Spinal cord (tissue), 9 donors: ENCODE measurements at regions not wholly inside any gene's neighbourhood (a gene's known extent, or its start where the extent isn't known, plus 50 kb on each side); places are given as distances from the start of the nearest gene placed in this dataset.
"Not testable (repeated sequence)": the region's sequence is repeated elsewhere in the genome, so short reads cannot be mapped to it uniquely, and the experiment has no call there.

Experiments
- DNase-seq, 6 donors: peaks; one replicate each; pipeline versions ENCODE4 v3.0.0 to v3.0.0-alpha.2; 2013 to 2015; ENCODE audit warnings: low spot score in 6 of 6, low read depth in 4 of 6
- H3K27ac ChIP-seq: one replicate; pipeline ENCODE4 v1.5.1; 2013; ENCODE audit warnings: low read depth, low read length, control low read depth
- H3K27me3 ChIP-seq: one replicate; pipeline ENCODE4 v1.6.1; 2013; ENCODE audit warnings: low read length; ENCODE audit not compliant: control insufficient read depth, insufficient read depth
- H3K36me3 ChIP-seq: one replicate; pipeline ENCODE4 v1.6.1; 2013; ENCODE audit warnings: low read length; ENCODE audit not compliant: control insufficient read depth, insufficient read depth
- H3K4me1 ChIP-seq: one replicate; pipeline ENCODE4 v1.6.1; 2013; ENCODE audit warnings: low read length; ENCODE audit not compliant: control insufficient read depth, insufficient read depth
- H3K4me3 ChIP-seq: one replicate; pipeline ENCODE4 v1.5.1; 2013; ENCODE audit warnings: low read depth, low read length, control low read depth
- H3K9me3 ChIP-seq: one replicate; pipeline ENCODE4 v1.6.1; 2013; ENCODE audit warnings: low read length; ENCODE audit not compliant: control insufficient read depth, insufficient read depth
- WGBS: methylation state at CpG from one replicate; pipeline ENCODE4 v1.1.5; 2013; ENCODE audit warnings: missing lambda C conversion rate; ENCODE audit not compliant: insufficient coverage; 5-methylcytosine and 5-hydroxymethylcytosine counted together
- donor health status: healthy.

GRCh38 chr7:12022011-12022410, 189.1 kb upstream of the TMEM106B start:
- H3K9me3 ChIP-seq, H3K27me3 ChIP-seq, H3K27ac ChIP-seq, H3K4me1 ChIP-seq, H3K36me3 ChIP-seq, H3K4me3 ChIP-seq, DNase-seq: not testable (repeated sequence)
- WGBS = no CpG with 5 or more reads among the region's 1 CpG

DNA sequence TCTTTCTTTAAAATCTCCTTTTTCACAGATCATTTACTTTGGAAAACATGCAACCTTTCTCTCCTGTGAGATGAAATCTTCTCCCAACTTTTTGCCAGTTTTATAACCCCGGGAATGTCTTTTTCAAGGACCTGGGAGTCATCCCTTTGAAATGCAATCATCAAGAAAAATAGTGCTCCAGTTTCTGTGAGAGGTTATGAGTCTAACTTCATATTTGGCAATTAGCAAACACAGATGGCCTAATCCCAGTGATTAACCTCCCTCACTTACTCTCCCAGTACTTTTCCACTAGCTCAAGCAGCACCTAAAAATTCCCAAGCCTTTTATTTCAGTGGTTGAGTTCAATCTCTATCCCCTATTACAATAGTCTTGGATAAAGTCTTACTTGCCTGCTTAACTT, 185.8 kb upstream of the TMEM106B start:
- no peak for DNase-seq
- H3K4me3 ChIP-seq = no peak overlapping the region
- H3K27me3 ChIP-seq = no peaks in the 10 kb centered on the region
- no peaks in the 10 kb centered on the region for H3K36me3 ChIP-seq
- peaks cover 2% of the 10 kb centered on the region for H3K9me3 ChIP-seq
- H3K27ac ChIP-seq = no peak overlapping the region
- no peaks in the 10 kb centered on the region for H3K4me1 ChIP-seq
- WGBS = no CpG with 5 or more reads among the region's 1 CpG

DNA sequence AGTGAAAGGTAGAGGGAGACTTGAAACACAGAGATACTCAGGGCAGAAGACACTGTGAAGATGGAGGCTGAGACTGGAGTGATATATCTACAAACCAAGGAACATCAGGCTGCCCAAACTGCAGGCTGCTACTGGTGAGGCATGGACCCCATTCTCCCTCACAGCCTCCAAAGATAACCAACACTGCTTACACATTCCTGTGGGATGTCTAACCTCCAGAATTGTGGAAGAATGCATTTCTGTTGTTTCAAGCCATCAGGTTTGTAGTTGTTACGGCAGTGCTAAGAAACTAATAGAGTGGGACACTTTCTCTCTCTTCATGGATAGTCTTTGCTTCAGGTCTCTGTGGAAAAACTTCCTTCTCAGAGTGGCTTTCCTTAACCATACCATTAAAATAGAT, 182.6 kb upstream of the TMEM106B start:
- Histone ChIP-seq H3K27ac (no peak overlapping the region), H3K4me1 (no peaks in the 10 kb centered on the region), H3K4me3 (no peak overlapping the region), H3K27me3 (no peaks in the 10 kb centered on the region), H3K9me3 (no peaks in the 10 kb centered on the region), H3K36me3 (no peaks in the 10 kb centered on the region)
- WGBS = no CpG with 5 or more reads among the region's 1 CpG
- DNase-seq = no peak

- no peak for DNase-seq
- Histone ChIP-seq H3K9me3 (no peaks in the 10 kb centered on the region), H3K27ac (no peak overlapping the region), H3K36me3 (no peaks in the 10 kb centered on the region), H3K4me3 (no peak overlapping the region), H3K4me1 (no peaks in the 10 kb centered on the region), H3K27me3 (no peaks in the 10 kb centered on the region)
- 88% methylated on average over 4 of the region's 5 CpGs for WGBS
Measured at GRCh38 chr7:12030116-12030515, 181.0 kb upstream of the TMEM106B start.

DNA sequence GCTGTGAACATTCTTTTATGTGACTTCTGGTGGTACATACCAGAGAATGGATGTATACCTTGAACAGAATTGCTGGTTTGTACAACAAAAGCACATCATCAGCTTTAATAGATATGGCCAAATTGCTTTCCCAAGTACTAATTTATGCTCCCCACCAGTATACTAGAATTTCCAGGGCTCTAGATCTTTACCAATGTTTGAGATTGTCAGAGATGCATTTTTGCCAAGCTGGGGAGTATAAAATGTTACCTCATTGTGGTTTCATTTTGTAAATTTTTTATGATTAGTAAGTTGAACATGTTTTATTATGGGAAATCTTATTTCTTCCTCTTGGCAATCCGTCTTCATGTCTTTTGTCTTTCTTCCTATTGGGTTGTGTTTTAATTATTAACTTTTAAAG, 179.9 kb upstream of the TMEM106B start:
- Histone ChIP-seq H3K4me3 (no peak overlapping the region), H3K27ac (no peak overlapping the region), H3K9me3 (no peaks in the 10 kb centered on the region), H3K36me3 (no peaks in the 10 kb centered on the region), H3K4me1 (no peaks in the 10 kb centered on the region), H3K27me3 (no peaks in the 10 kb centered on the region)
- DNase-seq = no peak
- no CpG with 5 or more reads among the region's 1 CpG for WGBS

DNA sequence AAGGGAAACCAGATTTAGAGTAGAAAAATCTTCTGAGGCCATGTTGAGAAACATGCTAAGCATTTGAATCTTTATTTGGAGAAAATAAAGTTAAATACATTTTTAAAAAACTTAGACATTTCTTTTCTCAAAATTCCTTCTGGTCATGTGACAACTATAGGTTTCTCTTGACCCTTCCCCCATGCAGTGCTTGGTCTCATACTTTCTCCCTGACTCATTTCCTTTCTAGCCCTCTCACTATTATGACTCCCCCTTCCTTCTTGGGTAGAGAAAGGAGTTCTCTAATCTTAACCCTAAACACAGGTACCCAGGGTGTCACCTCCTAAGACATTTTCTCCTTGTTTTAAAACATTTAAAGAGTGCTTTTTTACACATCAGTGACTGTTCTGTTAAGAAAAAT, 179.5 kb upstream of the TMEM106B start:
- H3K27ac ChIP-seq = no peak overlapping the region
- H3K4me3 ChIP-seq = no peak overlapping the region
- H3K36me3 ChIP-seq = no peaks in the 10 kb centered on the region
- no peaks in the 10 kb centered on the region for H3K4me1 ChIP-seq
- H3K27me3 ChIP-seq = no peaks in the 10 kb centered on the region
- no peak for DNase-seq
- H3K9me3 ChIP-seq = no peaks in the 10 kb centered on the region

GRCh38 chr7:12032146-12032545, 178.9 kb upstream of the TMEM106B start:
- Histone ChIP-seq H3K4me3 (no peak overlapping the region), H3K36me3 (no peaks in the 10 kb centered on the region), H3K27me3 (no peaks in the 10 kb centered on the region), H3K4me1 (no peaks in the 10 kb centered on the region), H3K9me3 (no peaks in the 10 kb centered on the region), H3K27ac (no peak overlapping the region)
- peak in 1 of 6 donors; percentile 23 for DNase-seq
- WGBS = no CpG with 5 or more reads among the region's 1 CpG

DNA sequence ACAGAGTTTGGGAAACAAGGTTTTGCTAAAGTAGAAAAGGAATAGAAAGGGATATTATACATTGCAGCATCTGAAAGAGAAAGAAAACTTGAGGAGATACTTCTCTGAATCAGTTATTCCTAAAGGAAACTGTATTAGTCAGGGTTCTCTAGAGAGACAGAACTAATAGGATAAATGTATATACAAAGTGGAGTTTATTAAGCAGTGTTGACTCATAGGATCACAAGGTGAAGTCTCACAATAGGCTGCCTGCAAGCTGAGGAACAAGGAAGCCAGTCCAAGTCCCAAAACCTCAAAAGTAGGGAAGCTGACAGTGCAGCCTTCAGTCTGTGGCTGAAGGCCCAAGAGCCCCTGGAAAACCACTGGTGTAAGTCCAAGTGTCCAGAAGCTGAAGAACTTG, 167.6 kb upstream of the TMEM106B start:
- H3K36me3 ChIP-seq, H3K27ac ChIP-seq, H3K27me3 ChIP-seq, H3K4me1 ChIP-seq, H3K4me3 ChIP-seq, DNase-seq, H3K9me3 ChIP-seq: not testable (repeated sequence)

DNA sequence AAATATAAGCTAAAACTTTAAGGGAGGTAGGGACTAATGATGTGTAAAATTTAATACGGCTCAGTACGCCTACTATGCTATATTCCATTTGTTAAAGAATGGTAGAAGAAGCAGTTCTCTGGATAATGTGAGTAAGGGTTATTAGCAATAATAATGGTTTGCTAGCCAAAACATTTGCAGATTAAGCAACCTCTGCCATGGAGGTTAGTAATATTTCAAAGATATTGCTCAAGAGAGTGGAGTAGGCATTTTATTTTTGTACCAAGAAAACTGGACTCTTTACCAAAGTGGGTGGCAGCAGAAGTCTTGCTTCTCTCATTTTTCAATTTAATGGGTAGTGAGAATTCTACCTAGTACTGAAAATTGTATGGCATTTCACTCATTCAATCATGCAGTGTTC, 158.9 kb upstream of the TMEM106B start:
- no CpG with 5 or more reads among the region's 2 CpGs for WGBS

GRCh38 chr7:12053561-12053960, 157.5 kb upstream of the TMEM106B start:
- no peak for DNase-seq
- no peaks in the 10 kb centered on the region for H3K36me3 ChIP-seq
- 100% methylated on average over 2 of the region's 5 CpGs for WGBS
- no peak overlapping the region for H3K27ac ChIP-seq
- no peak overlapping the region for H3K4me3 ChIP-seq
- no peaks in the 10 kb centered on the region for H3K27me3 ChIP-seq
- no peaks in the 10 kb centered on the region for H3K4me1 ChIP-seq
- H3K9me3 ChIP-seq = peaks cover 9% of the 10 kb centered on the region

More for the DNA sequence above, 158.9 kb upstream of the TMEM106B start:
- Histone ChIP-seq H3K27me3 (no peaks in the 10 kb centered on the region), H3K27ac (no peak overlapping the region), H3K9me3 (peaks cover 9% of the 10 kb centered on the region), H3K4me1 (no peaks in the 10 kb centered on the region), H3K4me3 (no peak overlapping the region), H3K36me3 (no peaks in the 10 kb centered on the region)
- DNase-seq = no peak

GRCh38 chr7:12054830-12055229, 156.3 kb upstream of the TMEM106B start:
- H3K9me3 ChIP-seq = peaks cover 9% of the 10 kb centered on the region
- no peaks in the 10 kb centered on the region for H3K36me3 ChIP-seq
- no peaks in the 10 kb centered on the region for H3K27me3 ChIP-seq
- no peak for DNase-seq
- no peak overlapping the region for H3K27ac ChIP-seq
- no peak overlapping the region for H3K4me3 ChIP-seq
- H3K4me1 ChIP-seq = no peaks in the 10 kb centered on the region
